ENCODE measurements at regions not wholly inside any gene's neighbourhood (a gene's known extent, or its start where the extent isn't known, plus 50 kb on each side); places are given as distances from the start of the nearest gene placed in this dataset.
"Not testable (repeated sequence)": the region's sequence is repeated elsewhere in the genome, so short reads cannot be mapped to it uniquely, and the experiment has no call there.

DNA sequence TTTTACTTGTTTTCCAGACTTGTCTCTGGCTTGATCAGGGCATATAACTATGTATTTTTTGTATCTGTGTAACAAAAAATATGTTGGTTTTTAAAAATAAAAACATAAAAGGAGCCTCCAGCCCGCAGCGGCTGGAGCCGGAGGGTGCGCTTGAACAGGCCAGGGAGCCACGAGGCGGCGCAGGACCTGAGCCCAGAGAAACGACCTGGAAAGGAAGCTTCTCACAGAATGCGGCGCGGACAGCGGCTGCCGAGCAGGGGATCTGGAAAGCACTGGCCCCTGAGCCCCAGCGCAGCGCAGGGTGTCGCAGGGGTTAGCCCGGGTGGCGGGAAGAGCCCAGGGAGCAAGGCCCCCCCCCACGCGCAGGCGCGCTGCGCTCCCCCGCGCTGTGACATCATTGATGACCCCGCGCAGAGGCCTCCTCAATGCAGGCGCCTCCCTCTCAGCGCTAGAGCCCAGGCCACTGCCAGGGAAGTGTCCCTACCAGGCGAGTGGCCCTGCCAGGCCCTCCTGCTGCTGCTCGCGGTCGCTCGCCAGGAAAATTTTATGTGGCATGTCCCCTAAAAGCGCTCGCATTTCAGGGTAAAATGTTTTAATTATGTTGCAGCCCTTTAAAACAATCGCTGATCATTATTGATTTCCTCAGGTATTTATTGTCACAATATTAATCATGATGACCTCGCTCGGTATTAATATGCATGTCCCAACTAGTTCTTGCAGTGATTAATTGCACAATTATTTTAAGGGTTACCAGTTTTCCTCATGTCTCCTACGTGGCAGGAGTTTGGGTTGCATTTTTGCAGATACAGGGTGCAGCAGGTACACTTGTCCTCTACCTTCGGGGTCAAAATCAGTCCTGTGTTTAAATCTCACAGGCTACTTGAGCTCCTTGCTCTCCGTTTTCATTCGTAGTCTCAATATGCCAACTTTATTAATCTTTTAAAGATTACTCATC lies 134.2 kb downstream of the USP22 start:
- DNase-seq, result peak; percentile 70

DNA sequence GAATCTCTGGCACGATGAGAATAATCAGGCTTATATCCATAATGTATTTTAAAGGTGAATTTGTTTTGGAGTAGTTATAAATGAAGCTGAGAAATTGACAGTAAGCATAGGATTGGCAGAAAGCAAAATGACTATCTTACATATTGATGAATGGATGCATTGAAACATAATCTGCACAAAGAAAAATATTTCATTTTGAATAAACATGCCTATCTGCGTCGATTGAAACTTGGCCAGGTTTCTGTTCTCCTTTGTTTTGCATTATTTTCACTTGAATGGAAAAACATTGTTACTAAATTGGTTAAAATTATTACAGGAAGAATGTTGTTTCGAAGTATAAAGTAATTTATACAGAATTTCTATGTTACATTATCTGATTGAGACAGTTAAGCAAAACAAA lies 128.2 kb downstream of the USP22 start:
- DNase-seq, result no peak

DNA sequence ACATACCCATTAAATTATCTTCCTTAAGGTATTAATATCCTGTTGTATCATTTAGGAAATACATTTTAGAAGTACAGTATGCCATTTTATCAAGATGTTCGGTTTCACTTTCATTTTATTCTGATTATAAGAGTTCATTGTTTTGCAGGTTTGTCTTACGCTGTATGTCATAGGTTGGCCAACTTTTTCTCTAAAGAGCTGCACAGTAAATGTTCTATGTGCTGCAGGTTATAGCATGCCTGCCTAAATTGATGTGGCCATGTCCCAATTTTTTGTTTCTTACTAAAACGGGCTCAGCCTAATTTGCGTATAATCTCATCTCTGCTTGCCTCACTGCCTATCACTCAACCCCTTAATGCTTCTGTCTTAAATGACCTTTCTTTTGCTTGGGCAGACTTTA lies 126.4 kb downstream of the USP22 start:
- DNase-seq, result no peak

DNA sequence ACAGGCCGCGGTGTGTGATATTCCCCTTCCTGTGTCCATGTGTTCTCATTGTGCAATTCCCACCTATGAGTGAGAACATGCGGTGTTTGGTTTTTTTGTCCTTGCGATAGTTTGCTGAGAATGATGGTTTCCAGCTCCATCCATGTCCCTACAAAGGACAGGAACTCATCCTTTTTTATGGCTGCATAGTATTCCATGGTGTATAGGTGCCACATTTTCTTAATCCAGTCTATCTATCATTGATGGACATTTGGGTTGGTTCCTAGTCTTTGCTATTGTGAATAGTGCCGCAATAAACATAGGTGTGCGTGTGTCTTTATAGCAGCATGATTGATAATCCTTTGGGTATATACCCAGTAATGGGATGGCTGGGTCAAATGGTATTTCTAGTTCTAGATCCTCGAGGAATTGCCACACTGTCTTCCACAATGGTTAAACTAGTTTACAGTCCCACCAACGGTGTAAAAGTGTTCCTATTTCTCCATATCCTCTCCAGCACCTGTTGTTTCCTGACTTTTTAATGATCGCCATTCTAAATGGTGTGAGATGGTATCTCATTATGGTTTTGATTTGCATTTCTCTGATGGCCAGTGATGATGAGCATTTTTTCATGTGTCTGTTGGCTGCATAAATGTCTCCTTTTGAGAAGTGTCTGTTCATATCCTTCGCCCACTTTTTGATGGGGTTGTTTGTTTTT lies 125.1 kb downstream of the USP22 start:
- not testable (repeated sequence) for DNase-seq

DNA sequence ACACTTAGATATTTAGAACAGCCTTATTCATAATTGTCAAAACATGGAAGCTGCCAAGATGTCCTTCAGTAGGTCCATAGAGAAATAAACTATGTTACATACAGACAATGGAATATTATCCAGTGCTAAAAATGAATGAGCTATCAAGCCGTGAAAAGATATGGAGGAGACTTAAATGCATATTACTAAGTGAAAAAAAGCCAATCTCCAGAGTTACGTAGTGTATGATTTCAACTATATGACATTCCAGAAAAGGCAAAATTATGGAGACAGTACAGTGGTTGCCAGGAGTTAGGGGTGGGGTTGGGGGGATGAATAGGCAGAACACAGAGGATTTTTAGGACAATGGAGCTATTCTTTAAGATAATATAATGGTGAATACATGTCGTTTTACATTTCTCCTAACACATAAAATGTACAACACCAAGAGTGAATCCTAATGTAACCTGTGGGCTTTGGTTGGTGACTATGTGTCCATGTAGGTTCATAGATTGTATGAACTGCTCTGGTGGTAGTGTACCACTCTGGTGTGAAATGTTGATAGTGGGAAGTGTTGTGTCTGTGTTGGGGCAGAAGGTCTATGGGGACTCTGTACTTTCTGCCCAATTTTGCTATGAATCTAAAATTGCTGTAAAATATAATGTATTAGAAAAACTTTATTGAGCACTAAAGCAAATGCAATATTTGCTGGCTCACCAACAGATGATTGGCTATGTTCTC lies 122.6 kb downstream of the USP22 start:
- DNase-seq, result peak; percentile 30

DNA sequence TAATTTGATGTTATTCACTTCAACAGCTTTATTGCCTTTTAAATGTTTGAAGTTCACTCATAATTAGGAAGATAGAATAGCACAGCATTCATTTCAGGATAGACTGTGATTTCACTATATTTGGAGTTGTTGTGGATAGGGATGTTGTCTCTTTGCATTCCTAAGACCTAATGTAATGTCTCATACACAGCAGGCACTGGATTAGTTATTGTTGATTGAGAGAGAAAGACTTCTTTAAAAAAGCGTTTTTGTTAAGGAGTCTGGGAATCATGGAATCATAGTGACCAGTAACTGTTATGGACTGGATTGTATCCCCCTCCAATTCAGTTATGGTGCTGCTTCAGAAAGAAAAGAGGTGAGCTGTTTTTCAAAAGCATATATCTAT lies 122.0 kb downstream of the USP22 start:
- peak; percentile 38 for DNase-seq

DNA sequence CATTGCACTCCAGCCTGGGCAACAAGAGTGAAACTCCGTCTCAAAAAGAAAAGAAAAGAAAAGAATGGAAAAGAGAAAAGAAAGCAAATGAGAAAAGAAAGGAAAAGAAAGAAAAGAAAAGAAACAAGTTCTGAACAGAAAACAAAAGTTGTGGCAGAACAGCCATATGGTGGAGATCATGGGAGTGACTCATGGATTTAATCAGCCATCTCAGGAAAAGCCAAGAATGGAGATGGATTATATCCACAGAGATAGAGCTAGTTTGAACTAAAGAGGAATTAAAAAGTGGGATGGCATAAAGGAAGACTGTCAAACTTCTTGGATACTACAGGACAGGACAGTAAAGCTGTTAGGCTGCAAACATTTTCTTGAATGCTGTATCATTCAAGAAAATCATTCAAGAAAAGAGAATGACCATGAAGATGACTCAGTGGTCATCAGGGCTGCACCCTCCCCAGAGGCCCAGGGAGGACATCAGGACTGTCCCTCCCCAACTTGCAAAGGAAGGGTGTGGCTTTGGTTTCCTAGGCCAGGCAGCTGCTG lies 120.6 kb downstream of the USP22 start:
- no peak for DNase-seq

DNA sequence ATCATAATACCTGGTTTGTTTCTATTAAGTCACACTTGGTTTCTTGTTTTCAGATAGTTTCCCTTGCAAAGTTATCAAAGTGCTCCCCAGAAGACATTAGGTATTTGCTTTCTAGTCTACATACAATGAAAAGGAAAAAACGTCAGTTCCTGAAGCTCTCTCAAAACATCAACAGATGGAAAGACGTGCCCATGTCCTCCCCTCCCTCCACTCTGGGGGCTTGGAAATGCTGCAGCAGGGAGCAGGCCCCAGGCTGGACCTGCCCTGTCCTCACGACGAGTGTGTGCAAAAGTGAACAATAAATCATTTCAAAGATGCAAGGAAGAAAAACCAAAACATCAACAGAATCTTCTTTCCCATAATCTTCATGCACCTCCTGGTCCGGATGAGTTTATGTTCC lies 118.5 kb downstream of the USP22 start:
- no peak for DNase-seq

DNA sequence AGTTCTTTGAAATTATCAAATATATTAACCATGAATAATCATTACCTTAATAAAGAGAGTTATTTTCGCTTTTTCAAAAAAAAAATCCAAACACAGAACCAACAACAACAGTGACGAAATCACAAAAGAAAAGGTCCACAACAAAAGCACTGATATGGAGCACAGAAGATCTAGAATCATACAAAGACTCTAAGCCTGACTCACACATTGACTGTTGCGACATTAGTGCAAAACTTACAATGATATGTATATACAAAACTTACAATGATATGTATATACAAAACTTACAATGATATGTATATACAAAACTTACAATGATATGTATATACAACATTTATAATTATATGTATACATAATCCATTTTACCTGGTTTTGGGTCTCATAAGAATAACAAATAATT lies 117.7 kb downstream of the USP22 start:
- DNase-seq, result no peak

DNA sequence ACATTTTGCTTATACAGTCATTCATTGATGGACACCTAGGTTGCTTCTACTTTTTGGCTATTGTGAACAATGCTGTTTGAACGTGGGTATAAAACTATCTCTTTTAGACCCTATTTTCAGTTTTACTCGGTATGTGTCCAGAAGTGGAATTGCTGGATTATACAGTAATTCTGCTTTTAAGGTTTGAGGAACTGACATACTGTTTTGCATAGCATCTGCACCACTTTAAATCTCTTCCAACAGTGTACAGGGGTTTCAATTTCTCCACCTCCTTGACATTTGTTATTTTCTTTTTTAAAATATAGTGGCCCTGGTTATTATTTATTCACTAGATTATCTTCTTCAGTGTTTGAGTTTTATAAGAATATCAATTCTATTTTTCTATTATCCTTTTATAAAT lies 116.9 kb downstream of the USP22 start:
- no peak for DNase-seq

DNA sequence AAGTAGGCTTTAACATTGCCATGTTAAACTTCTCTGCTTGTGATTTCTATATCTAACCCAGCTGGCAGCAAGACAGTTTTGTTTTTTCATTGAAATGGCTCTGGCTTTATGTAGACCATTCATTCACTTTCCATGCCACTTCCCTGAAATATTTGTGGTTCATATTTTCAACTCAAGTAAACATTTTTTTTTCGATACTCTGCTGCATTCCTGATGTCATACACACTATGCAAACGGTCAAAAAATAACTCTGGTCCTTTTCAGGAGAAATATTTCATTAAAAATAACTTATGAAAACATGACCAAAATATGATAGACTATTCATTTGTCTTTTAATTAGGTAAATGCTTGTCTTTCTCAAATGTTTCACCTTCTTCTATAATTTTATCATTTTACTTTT lies 116.3 kb downstream of the USP22 start:
- DNase-seq, result no peak

DNA sequence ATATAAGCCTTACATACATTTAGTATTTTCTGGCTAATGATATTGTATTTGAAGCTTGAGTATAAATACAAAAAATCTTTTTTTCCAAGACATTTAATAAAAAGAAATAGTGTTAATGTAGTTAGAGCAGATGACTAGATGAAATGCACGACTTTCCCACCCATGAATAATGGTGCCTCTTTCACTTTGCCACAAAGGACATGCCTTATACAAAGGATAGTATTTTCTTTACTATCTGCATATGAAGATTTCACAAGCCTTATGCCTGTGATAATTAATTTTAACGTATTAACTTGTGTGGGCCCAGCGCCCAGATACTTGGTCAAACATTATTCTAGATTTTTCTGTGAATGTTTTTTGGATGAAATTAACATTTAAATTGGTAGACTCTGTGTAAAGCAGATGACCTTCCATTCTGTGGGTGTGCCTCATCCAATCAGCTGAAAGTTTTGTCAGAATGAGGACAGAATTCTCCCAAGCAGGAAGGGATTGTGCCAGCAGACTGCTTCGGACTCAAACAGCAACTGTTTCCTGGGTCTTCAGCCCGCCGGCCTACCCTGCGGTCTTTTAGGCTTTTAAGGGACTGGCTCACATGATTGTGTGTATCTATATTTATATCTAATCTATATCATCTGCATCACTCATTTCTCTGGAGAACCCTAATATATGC lies 115.4 kb downstream of the USP22 start:
- no peak for DNase-seq

DNA sequence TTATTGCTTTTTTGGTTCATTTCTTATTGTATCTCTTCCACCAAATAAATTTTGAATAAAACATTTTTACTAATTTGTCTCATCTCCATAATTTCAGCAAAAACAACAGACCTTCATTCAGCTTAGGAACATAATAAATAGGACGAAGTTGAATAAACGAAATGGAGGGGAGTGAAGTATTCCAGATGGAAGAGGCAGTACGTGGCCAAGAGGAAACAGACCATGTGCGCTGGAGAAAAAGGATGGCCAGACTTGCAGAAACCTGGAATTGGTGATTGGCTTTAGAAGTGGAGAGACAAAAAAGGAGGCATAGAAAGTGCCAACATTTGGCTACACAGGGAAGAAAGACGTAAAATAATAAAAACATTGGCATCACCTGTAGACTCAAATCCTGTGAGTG lies 113.5 kb downstream of the USP22 start:
- no peak for DNase-seq

DNA sequence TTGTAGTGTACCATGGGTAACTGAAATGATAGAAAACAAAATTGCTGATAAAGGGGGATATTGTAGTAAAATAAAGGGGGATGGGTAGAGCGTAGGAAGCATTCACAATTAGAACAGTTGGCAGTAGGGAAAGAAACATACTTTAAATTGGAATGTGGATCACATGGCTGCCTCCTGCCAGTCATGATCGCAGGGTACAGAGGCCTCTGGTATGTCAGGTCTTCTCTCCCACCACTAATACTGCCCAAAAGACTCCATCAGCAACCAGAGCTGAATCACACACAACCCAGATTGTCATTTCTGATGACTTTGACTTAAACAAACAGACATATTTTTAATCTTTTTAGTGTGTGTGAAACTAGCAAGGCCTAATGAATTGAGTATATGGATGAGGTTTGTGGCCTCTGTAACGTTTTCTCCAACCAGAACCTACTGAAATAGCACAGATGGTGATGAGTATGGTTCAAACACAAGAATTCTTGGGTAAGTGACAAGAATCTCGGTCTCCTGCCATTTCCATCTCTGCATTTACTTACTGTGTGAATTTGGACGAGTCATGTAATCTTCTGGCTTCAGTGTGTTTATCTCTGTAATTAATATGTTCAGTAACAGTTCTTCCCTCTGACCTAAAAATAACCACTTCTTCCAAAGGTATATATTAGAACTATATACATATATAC lies 112.6 kb downstream of the USP22 start:
- peak; percentile 19 for DNase-seq

DNA sequence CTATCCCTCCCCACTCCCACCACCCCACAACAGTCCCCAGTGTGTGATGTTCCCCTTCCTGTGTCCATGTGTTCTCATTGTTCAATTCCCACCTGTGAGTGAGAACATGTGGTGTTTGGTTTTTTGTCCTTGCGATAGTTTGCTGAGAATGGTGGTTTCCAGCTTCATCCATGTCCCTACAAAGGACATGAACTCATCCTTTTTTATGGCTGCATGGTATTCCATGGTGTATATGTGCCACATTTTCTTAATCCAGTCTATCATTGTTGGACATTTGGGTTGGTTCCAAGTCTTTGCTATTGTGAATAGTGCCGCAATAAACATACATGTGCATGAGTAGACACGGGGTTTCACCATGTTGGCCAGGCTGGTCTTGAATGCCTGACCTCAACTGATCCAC lies 109.8 kb downstream of the USP22 start:
- not testable (repeated sequence) for DNase-seq

DNA sequence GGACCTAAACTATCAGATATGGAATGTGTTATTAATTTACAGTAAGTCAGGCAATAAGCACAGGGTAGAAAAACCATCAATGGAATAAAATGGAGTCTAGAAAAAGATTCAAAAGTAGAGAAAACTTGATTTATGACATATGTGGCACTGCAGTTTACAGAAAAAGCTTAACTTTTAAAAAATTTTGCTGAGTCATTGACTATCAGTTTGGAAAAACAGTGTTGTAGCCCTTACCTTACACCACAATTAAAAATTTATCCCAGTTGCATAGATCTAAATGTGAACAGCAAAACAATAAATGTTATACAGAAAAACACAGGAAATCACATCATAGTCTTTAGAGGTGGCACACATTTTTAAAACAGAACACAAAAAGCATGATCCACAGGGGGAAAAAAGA lies 108.5 kb downstream of the USP22 start:
- DNase-seq, result no peak

DNA sequence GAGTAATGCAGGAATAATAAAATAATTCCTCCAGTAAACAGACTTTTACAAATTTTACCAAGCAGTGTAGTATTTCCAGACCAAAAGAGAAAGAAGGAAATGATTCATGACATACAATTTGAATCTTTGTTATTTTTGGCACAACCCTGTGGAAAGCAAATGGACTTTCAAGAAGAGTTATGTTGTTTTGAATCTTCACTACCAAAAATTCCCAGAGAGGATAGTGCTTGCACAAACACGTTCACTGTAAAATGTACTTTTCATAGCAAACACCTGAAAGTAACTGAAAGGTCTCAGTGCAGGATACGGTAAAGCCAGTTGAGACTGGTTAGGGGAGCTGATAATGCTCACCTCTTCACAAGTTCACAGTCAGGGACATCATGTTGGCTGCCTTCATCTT lies 107.1 kb downstream of the USP22 start:
- DNase-seq, result peak; percentile 41

DNA sequence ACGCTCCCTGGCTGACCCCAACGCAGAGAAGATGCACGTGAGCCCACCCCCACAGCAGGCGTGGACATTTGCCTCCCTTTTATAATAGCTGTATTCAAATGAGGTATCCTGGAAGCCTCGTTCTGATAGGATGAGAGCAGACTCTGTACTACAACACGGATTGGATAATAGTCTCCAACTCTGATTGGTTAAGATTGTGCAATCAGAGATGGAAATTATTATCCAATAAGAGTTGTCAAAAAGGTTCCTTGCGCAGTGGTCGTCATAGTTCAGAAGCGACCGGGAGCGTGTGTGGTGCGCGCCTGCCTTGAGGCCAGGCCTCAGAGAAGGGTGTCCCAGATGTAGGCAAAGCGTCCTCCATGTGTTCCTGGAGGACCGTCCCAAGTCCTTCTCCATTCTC lies 104.6 kb downstream of the USP22 start:
- no peak for DNase-seq

DNA sequence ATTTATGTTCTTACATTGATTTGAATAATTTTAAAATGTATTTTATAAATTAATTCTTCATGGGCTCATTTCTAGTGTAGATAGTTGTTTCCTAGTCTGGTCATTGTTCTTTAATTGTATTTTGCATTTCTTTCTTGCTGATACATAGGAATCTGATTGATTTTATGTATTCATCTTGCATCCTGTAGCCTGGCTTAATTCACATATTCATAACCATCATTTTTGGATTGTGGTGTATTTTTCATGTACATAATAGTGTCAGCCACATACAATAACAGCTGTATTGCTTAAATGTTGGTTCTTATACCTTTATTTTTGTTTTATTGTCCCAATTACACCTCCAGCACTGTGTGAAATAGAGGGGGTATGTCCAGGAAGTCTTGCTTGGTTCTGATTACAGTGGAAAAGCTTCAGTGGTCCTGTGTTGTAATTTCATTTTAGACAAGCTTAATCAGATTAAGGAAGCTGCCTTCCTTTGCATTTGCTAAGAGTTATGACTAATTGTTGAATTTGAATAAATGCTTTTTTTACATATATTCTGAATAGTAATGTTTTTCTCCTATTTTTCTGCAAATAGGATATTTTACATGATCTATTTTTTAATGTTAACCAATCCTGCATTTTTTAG lies 103.7 kb downstream of the USP22 start:
- DNase-seq, result no peak

DNA sequence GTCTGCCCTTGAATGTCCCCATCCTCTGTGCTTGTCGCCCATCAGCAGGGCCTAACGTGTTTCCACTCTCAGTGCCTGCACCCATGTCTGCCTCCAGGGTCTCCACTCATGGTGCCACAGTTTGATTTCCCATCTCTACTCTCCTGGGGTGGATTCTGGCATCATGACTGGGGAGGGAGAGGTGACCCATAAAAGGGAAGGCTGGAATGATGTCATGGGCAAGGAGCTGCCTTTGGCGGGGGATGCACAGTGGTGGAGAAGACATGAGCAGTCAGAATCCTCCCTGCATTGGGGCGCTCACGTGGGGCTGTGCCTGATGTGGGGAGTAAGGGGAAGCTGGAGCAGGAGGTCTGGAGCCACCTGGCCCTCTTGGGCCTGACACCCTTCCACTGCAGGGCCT lies 100.9 kb downstream of the USP22 start:
- DNase-seq, result no peak
